Brain microvascular endothelial cell (primary cell): ENCODE measurements at regions not wholly inside any gene's neighbourhood (a gene's known extent, or its start where the extent isn't known, plus 50 kb on each side); places are given as distances from the start of the nearest gene placed in this dataset.

ENCODE experiments used
- DNase-seq: peaks from one replicate; pipeline ENCODE4 v3.0.0-alpha.2; 2020
- H3K27ac ChIP-seq: fragments of 250-450 bp; sonication (Bioruptor Pico); 2 replicates; pipeline ENCODE4 v1.5.1; 2020; ENCODE audit warnings: mild to moderate bottlenecking, moderate library complexity
- H3K27me3 ChIP-seq: fragments of 250-450 bp; sonication (Bioruptor Pico); replicated peaks from 2 replicates; pipeline ENCODE4 v1.5.1; 2020; ENCODE audit warnings: mild to moderate bottlenecking
- H3K36me3 ChIP-seq: fragments of 250-450 bp; sonication (Bioruptor Pico); replicated peaks from 2 replicates; pipeline ENCODE4 v1.5.1; 2020; ENCODE audit warnings: mild to moderate bottlenecking
- H3K4me3 ChIP-seq: 2 replicates; pipeline ENCODE4 v1.5.1; 2011; ENCODE audit warnings: low read depth, mild to moderate bottlenecking, control low read depth, low read length, moderate library complexity
- CTCF ChIP-seq: IDR thresholded peaks from 2 replicates; pipeline ENCODE4 v1.5.1; 2011; ENCODE audit warnings: low read depth, mild to moderate bottlenecking, moderate library complexity, low read length, control low read depth, inconsistent platforms; ENCODE audit errors: missing control alignments
- in situ Hi-C: cut with HindIII; loops from 2 replicates; pipeline ENCODE4 v1.10.0; 2017; ENCODE audit warnings: low sequenced_read_pairs, low pct_ligation_motif_present

DNA sequence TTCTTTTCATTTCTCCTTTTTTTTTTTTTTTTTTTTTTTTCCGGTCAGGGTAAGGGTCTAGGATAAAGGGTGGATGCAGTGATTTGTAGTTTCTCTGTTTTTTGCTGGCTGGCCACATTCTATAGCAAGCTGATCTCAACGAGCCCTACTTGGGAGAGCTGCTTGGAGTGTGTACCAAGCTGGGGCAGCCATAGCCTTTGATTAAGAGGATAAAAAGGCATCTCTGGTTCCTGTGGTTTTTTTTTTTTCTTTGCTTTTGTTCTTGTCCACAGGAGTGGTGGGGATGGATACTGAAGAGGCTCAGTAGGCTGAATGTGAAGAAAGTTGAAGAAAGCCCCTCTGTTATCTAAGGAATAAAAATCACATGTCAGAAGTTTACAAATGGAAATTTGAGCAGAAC, 955.3 kb upstream of the WWC1 start:
- no peak overlapping the region for H3K27ac ChIP-seq
- no peaks in the 10 kb centered on the region for H3K36me3 ChIP-seq
- in situ Hi-C loops: no loop called here
- no peak overlapping the region for H3K4me3 ChIP-seq
- DNase-seq: no peak
- no peak for TF ChIP-seq CTCF
- H3K27me3 ChIP-seq: no peaks in the 10 kb centered on the region

DNA sequence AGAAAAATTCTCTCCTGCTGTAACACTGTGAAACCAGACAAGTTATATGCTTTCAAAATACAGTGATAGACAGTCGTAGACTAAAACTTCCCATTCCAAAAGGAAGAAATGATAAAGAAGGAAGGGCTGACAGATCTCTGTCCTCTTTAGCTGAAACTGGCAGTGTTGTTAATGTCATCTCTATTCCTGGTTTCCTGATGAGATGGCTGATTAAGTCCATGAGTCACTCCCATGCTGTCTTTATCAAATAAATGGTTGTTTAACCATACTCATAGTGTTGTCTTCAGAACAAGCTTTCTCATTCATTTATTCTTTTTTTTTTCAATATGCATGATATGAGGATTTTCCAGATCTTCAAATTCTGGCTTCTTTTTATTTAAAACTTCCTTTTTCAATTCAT, 952.2 kb upstream of the WWC1 start:
- Histone ChIP-seq H3K27ac (no peak overlapping the region), H3K36me3 (no peaks in the 10 kb centered on the region), H3K4me3 (no peak overlapping the region), H3K27me3 (no peaks in the 10 kb centered on the region)
- TF ChIP-seq CTCF: no peak
- in situ Hi-C loops: no loop called here
- no peak for DNase-seq

GRCh38 chr5:167346461-167346860, 945.0 kb upstream of the WWC1 start:
- TF ChIP-seq CTCF: no peak
- Histone ChIP-seq H3K27me3 (no peaks in the 10 kb centered on the region), H3K27ac (no peak overlapping the region), H3K4me3 (no peak overlapping the region), H3K36me3 (no peaks in the 10 kb centered on the region)
- no peak for DNase-seq
- in situ Hi-C loops: no loop called here

DNA sequence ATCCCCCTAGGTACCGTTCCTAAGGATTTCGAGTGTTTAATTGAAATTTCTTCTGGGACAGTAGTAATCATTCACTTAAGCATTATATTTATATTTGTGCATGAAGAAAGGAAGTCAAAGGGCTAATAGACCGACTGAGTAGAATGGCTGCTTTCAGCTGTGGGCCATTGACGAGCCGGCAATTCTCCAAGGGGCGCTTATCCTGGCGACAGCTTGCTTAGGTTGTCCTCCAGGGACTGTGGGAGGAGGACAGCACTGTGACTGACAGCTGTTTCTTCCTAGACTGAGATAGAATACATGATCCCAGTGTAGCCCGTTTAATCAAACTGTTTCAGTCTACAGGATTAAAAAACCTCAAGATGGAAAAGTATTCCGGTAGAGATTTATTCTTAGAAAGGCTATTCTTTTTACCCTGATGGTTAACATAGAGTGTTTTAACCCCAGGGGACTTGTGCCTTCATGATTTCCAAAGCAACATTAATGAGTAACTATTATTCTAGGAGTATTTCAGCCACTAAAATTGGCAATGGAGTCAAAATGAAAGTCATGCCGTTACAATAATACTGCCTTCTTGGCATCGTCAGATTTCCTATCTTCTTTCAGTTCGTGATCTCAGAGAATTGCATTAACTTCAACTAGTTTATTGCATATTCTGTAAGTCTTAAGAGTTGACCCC, 943.1 kb upstream of the WWC1 start:
- DNase-seq: no peak
- Histone ChIP-seq H3K4me3 (no peak overlapping the region), H3K36me3 (no peaks in the 10 kb centered on the region), H3K27ac (no peak overlapping the region), H3K27me3 (no peaks in the 10 kb centered on the region)
- in situ Hi-C loops: no loop called here
- TF ChIP-seq CTCF: no peak

DNA sequence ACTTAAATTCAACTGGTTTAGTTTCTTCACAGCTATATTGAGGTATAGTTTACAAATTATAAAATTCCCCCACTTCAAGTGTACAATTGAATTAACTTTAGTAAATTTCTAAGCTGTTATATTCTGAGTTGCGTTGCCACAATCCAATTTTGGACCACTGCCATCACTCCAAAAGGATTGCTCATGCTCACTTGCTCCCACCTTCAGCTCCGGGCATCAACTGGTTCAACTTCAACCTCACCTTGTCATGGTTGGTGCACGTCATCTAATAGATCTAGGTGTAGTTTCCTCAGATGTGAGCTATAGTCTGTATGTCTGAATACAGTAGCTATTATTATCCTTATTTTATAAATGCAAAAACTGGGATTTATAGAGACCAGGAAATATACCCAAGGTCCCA, 942.5 kb upstream of the WWC1 start:
- Histone ChIP-seq H3K36me3 (no peaks in the 10 kb centered on the region), H3K27me3 (no peaks in the 10 kb centered on the region), H3K27ac (no peak overlapping the region), H3K4me3 (no peak overlapping the region)
- DNase-seq: no peak
- in situ Hi-C loops: no loop called here
- TF ChIP-seq CTCF: no peak

GRCh38 chr5:167351316-167351715, 940.1 kb upstream of the WWC1 start:
- no peak for DNase-seq
- no peak for TF ChIP-seq CTCF
- in situ Hi-C loops: no loop called here
- no peak overlapping the region for H3K27ac ChIP-seq
- H3K4me3 ChIP-seq: no peak overlapping the region
- H3K27me3 ChIP-seq: no peaks in the 10 kb centered on the region
- H3K36me3 ChIP-seq: no peaks in the 10 kb centered on the region
